ENCODE measurements at regions not wholly inside any gene's neighbourhood (a gene's known extent, or its start where the extent isn't known, plus 50 kb on each side); places are given as distances from the start of the nearest gene placed in this dataset.
"Not testable (repeated sequence)": the region's sequence is repeated elsewhere in the genome, so short reads cannot be mapped to it uniquely, and the experiment has no call there.

DNA sequence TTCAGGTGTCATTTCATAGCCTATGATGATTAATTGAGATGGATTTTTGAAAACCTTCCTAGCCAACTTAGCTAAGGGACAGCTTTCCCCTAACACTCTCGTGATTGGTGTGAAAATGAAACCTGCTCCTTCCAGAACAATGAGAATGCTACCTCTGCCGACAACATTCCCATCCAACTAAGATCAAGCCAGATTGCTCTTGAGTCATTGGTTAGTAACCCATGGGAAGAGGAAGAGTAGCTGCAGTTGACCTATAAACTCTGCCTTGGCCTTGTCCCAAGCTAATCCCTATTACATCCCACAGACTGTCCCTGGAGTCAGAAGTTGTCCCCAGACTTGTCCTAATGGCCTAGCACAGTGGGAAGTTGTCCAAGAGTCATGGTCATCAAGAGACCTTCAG is 80.5 kb upstream of the SVIL start:
- DNase-seq (ENCODE audit: low spot score), result no peak

DNA sequence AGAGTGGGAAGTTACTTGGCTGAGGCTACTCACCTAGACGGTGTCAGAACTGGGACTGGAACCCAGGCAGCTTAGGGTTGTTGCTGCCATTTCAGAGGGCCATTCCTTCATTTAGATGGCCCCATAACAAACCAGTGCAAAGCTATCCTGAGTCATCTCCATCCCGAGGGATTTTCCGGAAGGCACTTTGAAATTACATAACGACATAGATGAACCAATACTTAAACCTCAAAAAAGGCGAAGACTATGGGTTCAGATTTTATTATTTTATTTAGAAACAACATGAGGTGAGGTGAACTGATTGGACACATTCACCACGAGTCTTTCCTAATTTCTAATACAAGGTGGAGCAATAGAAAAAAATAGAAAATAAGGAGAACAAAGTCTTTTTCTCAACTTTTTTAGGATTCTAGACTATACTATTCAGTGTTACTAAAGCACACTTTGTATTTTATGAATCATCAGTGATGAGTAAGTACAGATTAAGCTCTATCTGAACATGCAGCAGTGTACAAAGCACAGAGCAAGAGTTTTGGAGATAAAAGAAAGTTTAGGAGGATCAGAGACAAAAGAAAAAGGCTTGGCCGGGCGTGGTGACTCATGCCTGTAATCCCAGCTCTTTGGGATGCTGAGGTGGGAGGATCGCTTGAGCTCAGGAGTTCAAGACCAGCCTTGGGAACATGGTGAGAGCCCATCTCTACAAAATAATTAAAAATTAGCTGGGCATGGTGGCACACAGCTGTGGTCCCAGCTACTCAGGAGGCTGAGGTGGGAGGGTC is 79.5 kb upstream of the SVIL start:
- no peak for DNase-seq (ENCODE audit: low spot score)

DNA sequence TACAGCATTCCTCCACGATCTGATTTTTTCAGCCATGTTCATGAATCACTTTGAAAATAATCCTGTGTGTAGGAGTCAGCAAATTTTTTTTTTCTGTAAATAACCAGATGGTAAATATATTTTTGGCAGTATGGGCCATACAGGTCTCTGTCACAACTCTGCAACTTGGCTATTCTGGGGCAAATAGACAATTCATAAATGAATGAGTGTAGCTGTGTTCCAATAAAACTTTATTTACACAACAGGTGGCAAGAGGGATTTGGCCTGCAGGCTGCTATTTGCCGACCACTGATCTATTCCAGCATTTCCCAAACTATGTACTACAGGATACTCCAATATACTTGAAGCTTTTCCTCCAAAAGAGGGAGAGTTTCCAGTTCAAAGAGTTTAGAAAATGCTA is 78.7 kb upstream of the SVIL start:
- DNase-seq (ENCODE audit: low spot score), result no peak

DNA sequence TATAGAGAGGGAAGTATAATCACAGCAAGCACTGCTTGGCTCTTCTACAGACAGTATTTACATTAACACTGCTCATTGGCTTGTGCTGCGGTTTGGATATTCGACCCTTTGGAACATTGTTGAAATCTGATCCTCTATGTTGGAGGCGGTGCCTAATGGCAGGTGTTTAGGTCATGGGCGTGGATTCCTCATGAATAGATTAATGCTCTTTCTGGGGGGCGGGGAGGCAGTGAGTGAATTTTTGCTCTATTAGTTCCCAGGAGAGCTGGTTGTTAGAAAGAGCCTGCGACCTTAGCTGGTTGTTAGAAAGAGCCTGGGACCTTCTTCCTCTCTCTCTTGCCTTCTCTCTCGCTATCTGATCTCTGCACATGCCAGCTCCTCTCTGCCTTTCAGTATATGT is 77.3 kb upstream of the SVIL start:
- DNase-seq (ENCODE audit: low spot score), result no peak

DNA sequence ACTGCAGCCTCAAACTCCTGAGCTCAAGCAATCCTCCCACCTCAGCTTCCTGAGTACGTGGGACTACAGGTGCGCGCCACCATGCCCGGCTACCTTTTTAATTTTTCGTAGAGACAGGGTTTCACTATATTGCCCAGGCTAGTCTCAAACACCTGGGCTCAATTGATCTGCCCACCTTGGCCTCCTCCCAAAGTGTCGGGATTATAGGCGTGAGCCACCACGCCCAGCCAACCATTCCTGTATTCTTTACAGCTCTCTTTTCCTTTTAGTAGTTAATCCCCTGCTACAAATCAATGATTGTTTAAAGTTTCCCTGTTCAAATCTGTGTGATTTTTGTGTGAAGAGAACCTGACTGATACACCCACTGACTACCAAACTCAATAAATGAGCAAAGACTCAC is 75.4 kb upstream of the SVIL start:
- no peak for DNase-seq (ENCODE audit: low spot score)

DNA sequence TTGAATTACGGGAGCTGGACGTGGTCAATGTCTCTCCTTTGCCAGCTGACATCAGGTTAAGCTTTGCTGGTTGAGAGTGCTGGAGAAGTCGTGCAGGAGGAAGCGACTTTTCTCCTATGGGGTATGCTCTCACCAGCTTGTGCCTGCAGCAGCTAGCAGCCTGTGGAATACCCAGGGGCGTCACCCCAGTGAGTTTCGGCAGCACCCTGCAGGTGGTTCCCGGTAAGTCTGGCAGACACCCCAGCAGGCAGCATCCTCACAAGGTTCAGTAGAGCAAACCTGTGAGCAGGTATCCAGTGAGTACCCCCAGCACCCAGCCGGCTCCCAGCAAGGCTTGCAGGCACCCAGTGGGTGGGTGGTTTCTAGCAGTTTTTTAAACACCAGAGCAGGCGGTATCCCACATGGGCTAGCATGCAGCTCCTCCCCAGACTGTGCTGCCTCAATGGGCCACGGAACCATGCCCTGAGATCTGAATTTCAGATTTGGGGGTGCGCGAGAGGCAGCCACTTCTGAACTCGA is 74.8 kb upstream of the SVIL start:
- DNase-seq (ENCODE audit: low spot score), result no peak

DNA sequence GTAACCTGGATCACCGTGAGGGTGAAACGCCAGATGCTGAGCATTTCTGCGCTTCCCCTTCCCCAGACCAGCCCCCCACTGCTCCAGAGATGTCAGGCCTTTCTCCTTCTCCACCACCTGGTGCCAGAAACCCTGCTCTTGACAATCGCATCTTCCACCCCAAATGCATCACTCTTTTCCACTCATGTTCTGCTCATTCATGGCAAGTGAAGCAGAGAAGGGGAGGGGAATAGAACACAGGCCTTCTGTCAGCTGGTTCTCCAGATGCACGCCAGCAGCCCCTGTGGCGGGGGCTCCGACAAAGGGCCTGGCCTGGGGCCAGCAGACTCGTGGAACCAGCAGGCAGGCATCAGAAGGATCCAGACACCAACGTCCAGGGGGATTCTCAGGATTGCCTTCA is 68.5 kb upstream of the SVIL start:
- DNase-seq (ENCODE audit: low spot score), result no peak

DNA sequence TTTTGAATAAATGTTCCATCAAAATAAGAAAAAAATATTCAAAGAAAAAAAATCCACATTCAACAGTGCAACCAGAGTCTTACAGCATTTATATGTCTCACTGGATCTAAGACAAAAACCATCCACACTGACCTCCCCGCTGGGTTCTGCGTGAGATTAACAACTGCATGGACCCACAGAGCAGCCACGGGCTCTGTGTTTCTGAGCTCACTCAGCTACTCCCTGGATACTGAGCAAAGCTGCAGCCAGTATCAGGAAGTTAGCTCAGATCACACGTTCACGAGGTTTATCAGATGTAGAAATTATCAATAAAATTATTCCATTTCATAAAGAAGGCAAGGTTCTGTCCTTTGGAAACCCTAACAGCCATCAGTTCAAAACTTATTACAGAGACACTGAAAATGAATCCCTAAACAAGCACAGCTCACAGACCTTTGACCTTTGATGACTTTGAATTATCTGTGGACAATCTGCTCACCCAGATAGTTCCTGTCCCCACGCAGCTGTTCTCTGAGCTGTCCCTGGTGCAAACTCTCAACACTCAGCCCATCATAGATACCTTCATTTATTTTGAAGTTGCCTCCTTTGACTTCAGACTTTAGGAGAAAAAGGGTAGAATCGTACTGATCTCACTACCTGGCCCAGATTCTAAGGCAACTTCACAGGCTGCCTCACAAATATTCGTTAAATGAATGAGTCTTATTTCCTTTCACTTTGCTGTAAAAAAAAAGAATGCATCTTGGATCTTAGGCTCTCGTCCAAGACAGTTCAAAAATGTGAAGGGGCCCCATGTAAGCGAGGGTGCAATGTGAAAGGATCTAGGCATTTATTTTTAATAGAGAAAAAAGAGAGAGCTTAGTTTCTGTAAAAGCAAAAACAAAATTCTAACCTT is 67.7 kb upstream of the SVIL start:
- DNase-seq (ENCODE audit: low spot score), result no peak

DNA sequence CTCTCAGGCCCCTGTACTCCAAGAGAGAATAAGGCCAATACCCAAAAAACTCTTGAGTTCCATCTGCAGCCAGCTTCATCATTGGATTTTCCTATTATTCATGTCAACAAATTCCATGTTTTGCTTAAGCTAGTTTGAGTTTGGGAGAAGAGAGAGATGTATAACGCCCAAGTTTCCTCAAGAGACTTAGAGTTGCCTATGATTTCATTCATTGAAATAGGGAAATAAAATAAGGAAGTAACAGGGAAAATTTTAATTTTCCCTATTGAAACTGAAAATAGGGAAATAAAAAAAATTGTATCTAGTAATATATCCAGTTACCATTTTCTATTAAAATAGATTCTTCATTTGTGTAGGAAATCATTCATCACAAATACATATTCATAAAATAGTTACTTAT is 66.5 kb upstream of the SVIL start:
- DNase-seq (ENCODE audit: low spot score), result no peak

DNA sequence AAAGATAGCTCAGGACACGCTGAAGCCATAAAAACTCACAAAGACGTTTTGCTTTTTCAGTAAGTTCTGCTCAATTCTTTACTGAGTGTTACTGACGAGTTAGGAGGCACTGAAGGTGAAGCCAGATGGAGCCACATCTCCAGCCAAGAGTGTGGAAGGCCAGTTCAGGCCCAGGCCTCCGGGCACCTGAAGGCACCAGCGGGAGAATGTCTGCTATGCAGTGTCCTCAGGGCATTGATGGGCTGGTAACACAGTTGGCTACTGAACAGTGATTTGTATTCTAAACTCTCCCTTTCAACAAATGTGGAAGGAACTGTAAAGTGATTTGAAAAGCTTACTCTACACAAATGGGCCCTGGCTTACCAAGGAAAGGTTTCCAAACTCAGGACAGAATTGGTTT is 64.8 kb upstream of the SVIL start:
- DNase-seq (ENCODE audit: low spot score), result no peak

DNA sequence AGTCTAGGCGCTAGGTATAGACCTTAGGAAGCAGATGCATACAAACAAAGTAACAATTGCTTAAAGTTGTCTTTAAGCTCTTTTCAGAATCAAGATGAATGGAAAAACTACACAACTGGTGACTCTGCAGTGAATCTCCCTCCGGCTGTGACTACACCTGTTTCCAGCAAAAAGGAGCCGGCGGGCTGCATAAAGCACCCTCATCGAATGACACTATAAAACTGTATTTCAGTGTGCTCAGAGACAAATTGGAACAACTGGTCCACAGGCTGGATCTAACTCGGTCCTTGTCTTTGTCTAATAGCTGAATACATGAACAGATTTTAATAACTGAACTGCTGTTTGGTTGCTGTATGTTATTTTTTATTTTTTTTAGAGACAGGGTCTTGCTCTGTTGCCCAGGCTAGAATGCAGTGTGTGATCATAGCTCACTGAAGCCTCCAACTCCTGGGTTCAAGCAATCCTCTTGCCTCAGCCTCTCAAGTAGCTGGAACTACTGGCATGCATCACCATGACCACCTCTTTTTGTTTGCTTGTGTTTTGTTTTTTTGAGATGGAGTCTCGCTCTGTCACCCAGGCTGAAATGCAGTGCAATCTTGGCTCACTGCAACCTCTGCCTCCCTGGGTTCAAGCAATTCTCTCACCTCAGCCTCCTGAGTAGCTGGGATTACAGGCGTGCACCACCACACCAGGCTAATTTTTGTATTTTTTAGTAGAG is 64.2 kb upstream of the SVIL start:
- no peak for DNase-seq (ENCODE audit: low spot score)

DNA sequence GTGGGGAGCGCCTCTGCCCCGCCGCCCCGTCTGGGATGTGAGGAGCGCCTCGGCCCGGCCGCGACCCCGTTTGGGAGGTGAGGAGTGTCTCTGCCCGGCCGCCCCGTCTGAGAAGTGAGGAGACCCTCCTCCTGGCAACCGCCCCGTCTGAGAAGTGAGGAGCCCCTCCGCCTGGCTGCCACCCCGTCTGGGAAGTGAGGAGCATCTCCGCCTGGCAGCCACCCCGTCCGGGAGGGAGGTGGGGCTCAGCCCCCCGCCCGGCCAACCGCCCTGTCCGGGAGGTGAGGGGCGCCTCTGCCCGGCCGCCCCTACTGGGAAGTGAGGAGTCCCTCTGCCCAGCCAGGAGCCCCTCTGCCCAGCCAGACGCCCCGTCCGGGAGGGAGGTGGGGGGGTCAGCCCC is 61.8 kb upstream of the SVIL start:
- not testable (repeated sequence) for DNase-seq (ENCODE audit: low spot score)

DNA sequence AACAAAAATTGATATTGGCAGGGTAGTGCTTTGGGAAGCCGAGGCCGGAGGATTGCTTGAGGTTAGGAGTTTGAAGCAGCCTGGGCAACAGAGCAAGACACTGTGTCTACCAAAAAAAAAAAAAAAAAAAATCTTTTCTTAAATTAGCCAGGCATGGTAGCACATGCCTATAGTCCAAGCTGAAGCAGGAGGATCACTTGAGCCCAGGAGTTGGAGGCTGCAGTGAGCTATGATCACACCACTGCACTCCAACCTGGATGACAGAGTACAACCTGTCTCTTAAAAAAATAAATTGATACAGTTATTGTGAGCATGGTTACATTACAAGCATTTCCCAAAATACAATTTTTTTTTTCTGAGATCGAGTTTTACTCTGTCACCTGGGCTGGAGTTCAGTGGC is 59.4 kb upstream of the SVIL start:
- DNase-seq (ENCODE audit: low spot score), result no peak

DNA sequence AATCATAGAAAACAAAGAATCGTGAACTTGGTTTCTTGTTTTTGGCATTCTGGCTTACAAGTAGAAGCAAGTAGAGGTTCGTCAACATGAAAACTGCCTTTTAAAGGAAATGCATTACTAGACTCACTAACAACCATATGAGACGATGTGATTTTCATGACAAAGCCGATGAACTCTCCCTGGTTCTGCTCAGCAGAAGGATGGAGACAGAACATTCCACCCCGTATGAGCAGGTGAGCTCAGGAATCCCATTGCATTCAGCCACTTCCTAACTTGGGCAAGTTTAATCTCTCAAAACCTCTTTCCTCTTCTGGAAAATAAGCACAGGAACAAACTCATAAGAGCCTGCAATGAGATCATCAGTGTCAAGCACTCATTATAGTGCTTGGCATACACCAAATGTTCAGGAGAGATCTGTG is 57.4 kb upstream of the SVIL start:
- no peak for DNase-seq (ENCODE audit: low spot score)

DNA sequence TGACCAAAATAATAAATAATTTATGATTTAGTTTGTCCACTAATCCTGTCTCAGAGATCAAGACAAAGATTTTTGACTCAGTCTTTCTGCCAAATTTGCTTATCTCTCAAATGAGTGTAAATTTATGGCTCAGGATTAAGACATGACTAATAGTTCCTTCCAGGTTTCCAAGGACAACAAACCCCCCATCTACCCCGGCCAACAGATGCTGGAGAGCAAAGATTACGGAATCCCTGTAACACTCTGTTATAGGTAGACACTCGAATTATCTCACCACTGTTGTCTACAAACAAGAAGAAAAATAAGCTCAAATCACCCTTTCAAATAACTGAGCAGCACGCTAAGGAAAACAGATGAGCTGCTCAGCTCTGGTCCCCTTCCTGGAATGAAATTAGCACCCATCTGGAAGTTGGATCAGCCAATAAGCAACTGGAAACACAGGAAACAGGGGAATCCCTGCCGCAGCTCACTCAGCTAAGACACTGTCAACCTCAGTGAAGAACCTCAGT is 56.8 kb upstream of the SVIL start:
- DNase-seq (ENCODE audit: low spot score), result no peak

DNA sequence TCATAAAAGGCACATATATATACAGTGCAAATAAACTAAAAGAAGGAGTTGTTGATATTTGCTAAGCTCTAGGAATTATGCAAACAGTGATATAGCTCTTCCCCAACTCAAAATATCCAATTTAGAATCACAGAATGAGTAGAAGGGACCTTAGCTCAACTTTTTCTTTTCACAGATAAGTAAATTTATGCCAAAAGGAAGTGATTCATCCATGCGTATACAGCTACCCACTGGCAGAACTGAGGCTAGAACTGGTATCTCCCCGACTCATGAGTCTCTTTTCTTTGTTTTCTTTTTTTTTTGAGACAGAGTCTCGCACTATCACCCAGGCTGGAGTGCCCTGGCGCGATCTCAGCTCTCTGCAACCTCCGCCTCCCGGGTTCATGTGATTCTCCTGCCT is 54.2 kb upstream of the SVIL start:
- no peak for DNase-seq (ENCODE audit: low spot score)

DNA sequence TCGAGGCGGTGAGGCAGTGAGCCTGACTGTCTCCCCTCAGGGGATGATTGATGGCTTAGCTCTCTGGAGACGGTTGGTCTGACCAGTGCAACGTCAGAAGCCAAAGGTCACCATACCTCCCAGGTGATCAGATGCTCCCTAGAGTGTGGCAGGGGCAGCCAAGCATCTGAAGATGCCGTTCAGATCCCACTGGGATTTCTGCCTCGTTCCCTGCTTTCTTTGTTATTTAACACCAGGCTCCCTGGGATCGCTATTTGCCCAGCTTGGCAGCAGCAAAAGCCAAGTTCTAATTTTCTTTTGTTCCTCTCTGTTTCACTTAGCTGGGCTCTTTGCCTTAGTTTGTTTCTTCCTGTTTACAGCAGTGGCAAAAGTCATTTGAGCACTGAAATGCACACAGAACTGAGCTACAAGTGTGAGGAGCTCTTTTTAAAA is 53.5 kb upstream of the SVIL start:
- no peak for DNase-seq (ENCODE audit: low spot score)

DNA sequence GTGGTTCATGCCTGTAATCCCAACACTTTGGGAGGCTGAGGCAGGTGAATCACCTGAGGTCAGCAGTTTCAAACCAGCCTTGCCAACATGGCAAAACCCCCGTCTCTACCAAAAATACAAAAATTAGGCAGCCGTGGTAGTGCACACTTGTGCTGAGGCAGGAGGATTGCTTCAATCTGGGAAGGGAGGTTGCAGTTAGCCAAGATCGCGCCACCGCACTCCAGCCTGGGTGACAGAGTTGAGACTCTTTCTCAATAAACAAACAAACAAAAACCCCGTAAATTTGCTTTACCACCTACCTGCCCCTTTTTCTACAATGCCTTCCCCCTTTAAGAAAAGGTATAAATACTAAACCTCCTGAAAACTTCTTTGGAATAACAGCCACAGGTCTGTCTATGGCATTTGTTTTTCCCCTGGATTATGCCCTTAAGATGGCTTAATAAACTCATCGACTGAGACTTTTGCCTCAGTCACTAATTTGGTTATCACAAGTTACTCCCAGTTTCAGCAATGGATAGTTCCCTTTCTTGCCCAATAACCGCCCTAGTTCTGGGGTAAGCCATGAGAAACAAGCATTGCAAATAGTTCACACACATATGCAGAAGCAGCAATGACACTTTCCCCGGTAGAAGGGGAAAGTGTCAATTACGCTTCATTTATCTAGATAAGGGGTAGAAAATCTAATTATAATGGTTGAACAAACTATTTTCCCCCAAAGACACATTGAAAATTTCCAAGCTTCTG is 52.8 kb upstream of the SVIL start:
- DNase-seq (ENCODE audit: low spot score), result no peak

DNA sequence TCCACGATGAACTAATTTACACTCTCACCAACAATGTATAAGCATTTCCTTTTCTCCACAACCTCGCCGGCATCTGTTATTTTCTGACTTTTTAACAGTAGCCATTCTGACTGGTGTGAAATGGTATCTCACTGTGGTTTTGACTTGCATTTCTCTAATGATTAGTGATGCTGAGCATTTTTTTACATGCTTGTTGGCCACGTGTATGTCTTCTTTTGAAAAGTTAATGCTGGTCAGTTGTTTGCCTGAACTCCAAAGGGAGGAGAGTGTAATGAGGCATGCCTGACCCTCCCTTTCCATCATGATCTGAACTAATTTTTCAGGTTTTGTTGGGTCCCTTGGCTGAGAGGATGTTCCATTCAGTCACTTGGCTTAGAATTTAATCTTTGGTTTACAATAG is 50.7 kb upstream of the SVIL start:
- DNase-seq (ENCODE audit: low spot score), result no peak

All from NAMALWA (cell line).